ENCODE measurements at regions not wholly inside any gene's neighbourhood (a gene's known extent, or its start where the extent isn't known, plus 50 kb on each side); places are given as distances from the start of the nearest gene placed in this dataset.
"Not testable (repeated sequence)": the region's sequence is repeated elsewhere in the genome, so short reads cannot be mapped to it uniquely, and the experiment has no call there.

GRCh38 chr16:59459806-59460205 is 725.7 kb upstream of the GOT2 start:
- Histone ChIP-seq H3K4me2 (ENCODE audit: unreplicated experiment) (no peak overlapping the region), H4K20me1 (ENCODE audit: insufficient read depth) (no peaks in the 10 kb centered on the region), H3K9me3 (ENCODE audit: low read depth) (no peaks in the 10 kb centered on the region), H3K4me3 (no peak overlapping the region), H3K27ac (no peak overlapping the region), H3K27me3 (replicated peaks; ENCODE audit: insufficient read depth) (no peaks in the 10 kb centered on the region), H3K36me3 (ENCODE audit: low read depth) (no peaks in the 10 kb centered on the region), H3K9ac (no peak overlapping the region), H3K79me2 (ENCODE audit: insufficient read depth) (no peaks in the 10 kb centered on the region), H3K4me1 (ENCODE audit: insufficient read depth) (no peaks in the 10 kb centered on the region), H3K9me2 (ENCODE audit: insufficient read depth) (no peaks in the 10 kb centered on the region), H3F3A (ENCODE audit: insufficient read depth) (no peaks in the 10 kb centered on the region), H2AFZ (no peak overlapping the region)
- no peak for TF ChIP-seq EZH2phosphoT487 (IDR thresholded peaks at IDR 0.05; ENCODE audit: insufficient read depth, low read depth)
- TF ChIP-seq EZH2 (IDR thresholded peaks at IDR 0.05; ENCODE audit: insufficient read depth, poor library complexity, severe bottlenecking): no peak
- 48 to 56% methylated on average over 5 of the region's 5 CpGs for WGBS, 2 experiments (ENCODE audit: low coverage in 1 of 2, low lambda C conversion rate in 2 of 2, missing lambda C conversion rate in 2 of 2)
- in situ Hi-C loops (cut with MboI): no loop called here
- DNase-seq: peak; percentile 10

DNA sequence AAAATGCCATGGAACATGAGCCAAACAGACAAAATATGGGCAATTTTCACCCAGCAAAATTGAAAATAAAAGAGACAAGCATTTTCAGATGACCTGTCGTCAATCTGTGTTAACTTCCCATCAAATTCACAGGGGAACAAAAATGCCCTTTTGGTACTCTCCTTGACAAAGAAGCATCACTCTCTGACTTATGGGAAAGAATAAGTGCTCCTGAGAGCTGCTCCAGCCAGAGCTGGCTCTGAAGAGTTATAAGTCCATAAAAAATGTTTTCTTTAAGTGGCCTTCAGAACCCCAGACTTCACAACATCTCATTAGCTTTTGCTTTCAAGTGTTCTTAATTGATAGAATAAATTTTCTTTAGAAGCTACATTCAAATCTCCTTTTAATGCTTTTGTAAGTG is 721.4 kb upstream of the GOT2 start:
- H3K9me2 ChIP-seq (ENCODE audit: insufficient read depth): no peaks in the 10 kb centered on the region
- DNase-seq: no peak
- H3K4me3 ChIP-seq: no peak overlapping the region
- no peaks in the 10 kb centered on the region for H3K9me3 ChIP-seq (ENCODE audit: low read depth)
- H3K36me3 ChIP-seq (ENCODE audit: low read depth): no peaks in the 10 kb centered on the region
- no peaks in the 10 kb centered on the region for H3K4me1 ChIP-seq (ENCODE audit: insufficient read depth)
- no peak overlapping the region for H3K4me2 ChIP-seq (ENCODE audit: unreplicated experiment)
- H4K20me1 ChIP-seq (ENCODE audit: insufficient read depth): no peaks in the 10 kb centered on the region
- WGBS, 2 experiments (ENCODE audit: low coverage in 1 of 2, low lambda C conversion rate in 2 of 2, missing lambda C conversion rate in 2 of 2): 9 to 15% methylated on average over 1 of the region's 1 CpG
- no peaks in the 10 kb centered on the region for H3F3A ChIP-seq (ENCODE audit: insufficient read depth)
- H3K79me2 ChIP-seq (ENCODE audit: insufficient read depth): no peaks in the 10 kb centered on the region
- H2AFZ ChIP-seq: no peak overlapping the region
- TF ChIP-seq EZH2phosphoT487 (IDR thresholded peaks at IDR 0.05; ENCODE audit: insufficient read depth, low read depth) (no peak), EZH2 (IDR thresholded peaks at IDR 0.05; ENCODE audit: insufficient read depth, poor library complexity, severe bottlenecking) (no peak)
- no peaks in the 10 kb centered on the region for H3K27me3 ChIP-seq (replicated peaks; ENCODE audit: insufficient read depth)
- in situ Hi-C loops (cut with MboI): no loop called here
- no peak overlapping the region for H3K9ac ChIP-seq
- H3K27ac ChIP-seq: no peak overlapping the region

DNA sequence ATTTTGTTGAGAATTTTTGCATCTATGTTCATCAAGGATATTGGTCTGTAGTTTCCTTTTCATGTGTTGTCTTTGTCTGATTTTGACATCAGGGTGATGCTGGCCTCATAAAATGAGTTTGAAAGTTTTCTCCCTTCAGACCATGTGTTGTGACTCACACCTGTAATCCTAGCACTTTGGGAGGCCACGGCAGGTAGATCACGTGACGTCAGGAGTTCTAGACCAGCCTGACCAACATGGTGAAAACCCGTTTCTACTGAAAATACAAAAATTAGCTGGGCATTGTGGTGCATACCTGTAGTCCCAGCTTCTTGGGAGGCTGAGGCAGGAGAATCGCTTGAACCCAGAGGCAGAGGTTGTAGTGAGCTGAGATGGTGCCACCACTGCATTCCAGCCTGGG is 716.4 kb upstream of the GOT2 start:
- H3K9ac ChIP-seq; H4K20me1 ChIP-seq (ENCODE audit: insufficient read depth); H3K27ac ChIP-seq; DNase-seq; H3K36me3 ChIP-seq (ENCODE audit: low read depth); H3K4me2 ChIP-seq (ENCODE audit: unreplicated experiment); H3K27me3 ChIP-seq (replicated peaks; ENCODE audit: insufficient read depth); H3K79me2 ChIP-seq (ENCODE audit: insufficient read depth); in situ Hi-C loops (cut with MboI); H2AFZ ChIP-seq; H3F3A ChIP-seq (ENCODE audit: insufficient read depth); H3K9me2 ChIP-seq (ENCODE audit: insufficient read depth); H3K9me3 ChIP-seq (ENCODE audit: low read depth); H3K4me3 ChIP-seq; H3K4me1 ChIP-seq (ENCODE audit: insufficient read depth): not testable (repeated sequence)
- WGBS, 2 experiments (ENCODE audit: low coverage in 1 of 2, low lambda C conversion rate in 2 of 2, missing lambda C conversion rate in 2 of 2): 38 to 44% methylated on average over 5 of the region's 5 CpGs

GRCh38 chr16:59440502-59440901 is 706.4 kb upstream of the GOT2 start:
- Histone ChIP-seq H3K36me3 (ENCODE audit: low read depth) (no peaks in the 10 kb centered on the region), H2AFZ (no peak overlapping the region), H3F3A (ENCODE audit: insufficient read depth) (no peaks in the 10 kb centered on the region), H3K4me2 (ENCODE audit: unreplicated experiment) (no peak overlapping the region), H3K4me1 (ENCODE audit: insufficient read depth) (no peaks in the 10 kb centered on the region), H3K27ac (no peak overlapping the region), H3K27me3 (replicated peaks; ENCODE audit: insufficient read depth) (no peaks in the 10 kb centered on the region), H3K9me2 (ENCODE audit: insufficient read depth) (no peaks in the 10 kb centered on the region), H3K79me2 (ENCODE audit: insufficient read depth) (no peaks in the 10 kb centered on the region), H3K9ac (no peak overlapping the region), H3K4me3 (no peak overlapping the region), H3K9me3 (ENCODE audit: low read depth) (no peaks in the 10 kb centered on the region), H4K20me1 (ENCODE audit: insufficient read depth) (no peaks in the 10 kb centered on the region)
- in situ Hi-C loops (cut with MboI): no loop called here
- DNase-seq: no peak
- no peak for TF ChIP-seq EZH2phosphoT487 (IDR thresholded peaks at IDR 0.05; ENCODE audit: insufficient read depth, low read depth)
- TF ChIP-seq EZH2 (IDR thresholded peaks at IDR 0.05; ENCODE audit: insufficient read depth, poor library complexity, severe bottlenecking): no peak
- WGBS, 2 experiments (ENCODE audit: low coverage in 1 of 2, low lambda C conversion rate in 2 of 2, missing lambda C conversion rate in 2 of 2): 5 to 15% methylated on average over 2 of the region's 2 CpGs

- 5 to 8% methylated on average over 3 of the region's 3 CpGs for WGBS, 2 experiments (ENCODE audit: low coverage in 1 of 2, low lambda C conversion rate in 2 of 2, missing lambda C conversion rate in 2 of 2)
- no peaks in the 10 kb centered on the region for H3K9me2 ChIP-seq (ENCODE audit: insufficient read depth)
- no peak overlapping the region for H3K4me2 ChIP-seq (ENCODE audit: unreplicated experiment)
- H3K27me3 ChIP-seq (replicated peaks; ENCODE audit: insufficient read depth): no peaks in the 10 kb centered on the region
- no peaks in the 10 kb centered on the region for H3K4me1 ChIP-seq (ENCODE audit: insufficient read depth)
- no peak overlapping the region for H3K9ac ChIP-seq
- no peaks in the 10 kb centered on the region for H3F3A ChIP-seq (ENCODE audit: insufficient read depth)
- DNase-seq: no peak
- H3K27ac ChIP-seq: no peak overlapping the region
- H3K79me2 ChIP-seq (ENCODE audit: insufficient read depth): no peaks in the 10 kb centered on the region
- H3K9me3 ChIP-seq (ENCODE audit: low read depth): no peaks in the 10 kb centered on the region
- TF ChIP-seq EZH2 (IDR thresholded peaks at IDR 0.05; ENCODE audit: insufficient read depth, poor library complexity, severe bottlenecking) (no peak), EZH2phosphoT487 (IDR thresholded peaks at IDR 0.05; ENCODE audit: insufficient read depth, low read depth) (no peak)
- H3K36me3 ChIP-seq (ENCODE audit: low read depth): no peaks in the 10 kb centered on the region
- in situ Hi-C loops (cut with MboI): no loop called here
- H2AFZ ChIP-seq: no peak overlapping the region
- H4K20me1 ChIP-seq (ENCODE audit: insufficient read depth): no peaks in the 10 kb centered on the region
- H3K4me3 ChIP-seq: no peak overlapping the region
These were observed 698.8 kb upstream of the GOT2 start for GRCh38 chr16:59432896-59433295.
